Endothelial cell of umbilical vein (primary cell): ENCODE measurements at regions not wholly inside any gene's neighbourhood (a gene's known extent, or its start where the extent isn't known, plus 50 kb on each side); places are given as distances from the start of the nearest gene placed in this dataset.

Experiments used
- BruUV-seq: library from RNA; stranded (reverse); fragments of 400-500 nt; replicated peaks from 2 replicates; lab custom pipeline; 2021; lab: Mats Ljungman, UMichigan
- CTCF ChIA-PET: fragments of 300-600, 350-600 bp; sonication (Branson Sonifier 250); formaldehyde crosslinking; loops from one replicate; lab custom pipeline; 2021; ENCODE audit warnings: antibody characterized with exemption, inconsistent platforms; lab: Charles Lee
- POLR2A ChIA-PET: fragments of 300-600, 350-600 bp; sonication (Branson Sonifier 250); formaldehyde crosslinking; loops from one replicate; lab custom pipeline; 2021; ENCODE audit warnings: antibody characterized with exemption, inconsistent platforms; lab: Charles Lee
- DNase-seq: peaks from one replicate; pipeline ENCODE4 v3.0.0-alpha.2; 2011; ENCODE audit warnings: low read depth, low spot score
- FAIRE-seq: peaks from 2 replicates; lab custom pipeline; 2011; peaks lifted over from hg19 to GRCh38; lab: Jason Lieb, UNC
- H2AFZ ChIP-seq: 2 replicates; pipeline ENCODE4 v1.6.0; 2012; ENCODE audit warnings: low read depth, low read length, control low read depth, inconsistent platforms
- H3K27ac ChIP-seq: 2 replicates; pipeline ENCODE4 v1.5.1; 2011; ENCODE audit warnings: low read depth, mild to moderate bottlenecking, control low read depth, low read length, moderate library complexity; ENCODE audit not compliant: insufficient read depth
- H3K27me3 ChIP-seq, 2 experiments: 2 replicates each; pipeline versions ENCODE4 v1.6.0 to v1.6.1; 2011; ENCODE audit warnings: low read length in 2 of 2, mixed read lengths in 1 of 2; ENCODE audit not compliant: control insufficient read depth in 2 of 2, insufficient read depth in 2 of 2
- H3K36me3 ChIP-seq, 2 experiments: 2 replicates in 1 of 2; 3 replicates in 1 of 2; pipeline ENCODE4 v1.5.1; 2011; ENCODE audit warnings: low read length in 2 of 2, mild to moderate bottlenecking in 1 of 2, moderate library complexity in 1 of 2; ENCODE audit not compliant: control insufficient read depth in 2 of 2, insufficient read depth in 2 of 2; ENCODE audit errors: extremely low read depth in 1 of 2
- H3K4me1 ChIP-seq: 3 replicates; pipeline ENCODE4 v1.5.1; 2011; ENCODE audit warnings: mild to moderate bottlenecking, low read length; ENCODE audit not compliant: control insufficient read depth, insufficient read depth; ENCODE audit errors: extremely low read depth
- H3K4me2 ChIP-seq: 2 replicates; pipeline ENCODE4 v1.6.1; 2011; ENCODE audit warnings: low read length, control low read depth, mixed read lengths; ENCODE audit not compliant: insufficient read depth
- H3K4me3 ChIP-seq, 3 experiments: fragments of 200-600 bp in 1 of 3; sonication (generic), shearing (Covaris generic) in 1 of 3; replicated peaks in 1 of 3; 2 replicates each; pipeline ENCODE4 v1.5.1; 2011 to 2016; ENCODE audit warnings: control low read depth in 3 of 3, low read length in 3 of 3, mild to moderate bottlenecking in 2 of 3, inconsistent platforms in 1 of 3, low read depth in 1 of 3, moderate library complexity in 1 of 3; ENCODE audit not compliant: insufficient read depth in 1 of 3
- H3K79me2 ChIP-seq: 2 replicates; pipeline ENCODE4 v1.6.0; 2012; ENCODE audit warnings: low read length, inconsistent platforms; ENCODE audit not compliant: control insufficient read depth, insufficient read depth
- H3K9ac ChIP-seq: replicated peaks from 2 replicates; pipeline ENCODE3; 2011; ENCODE audit warnings: low read length, control low read depth; ENCODE audit not compliant: insufficient read depth; ENCODE audit errors: extremely low read depth
- H3K9me1 ChIP-seq: replicated peaks from 3 replicates; pipeline ENCODE4 v1.6.0; 2011; ENCODE audit warnings: mild to moderate bottlenecking, low read length; ENCODE audit not compliant: control insufficient read depth, insufficient read depth; ENCODE audit errors: extremely low read depth
- H3K9me3 ChIP-seq: replicated peaks from 2 replicates; pipeline ENCODE4 v1.5.1; 2012; ENCODE audit warnings: low read length, inconsistent platforms; ENCODE audit not compliant: control insufficient read depth, insufficient read depth
- H4K20me1 ChIP-seq: replicated peaks from 2 replicates; pipeline ENCODE3; 2011; ENCODE audit warnings: mild to moderate bottlenecking, low read length; ENCODE audit not compliant: control insufficient read depth, insufficient read depth; ENCODE audit errors: extremely low read depth
- EZH2 ChIP-seq: IDR thresholded peaks from 2 replicates; pipeline ENCODE4 v1.6.1; 2012; ENCODE audit warnings: borderline replicate concordance, low read depth, mild to moderate bottlenecking, moderate library complexity, low read length, inconsistent platforms; ENCODE audit not compliant: severe bottlenecking
- FOS ChIP-seq: IDR thresholded peaks from 2 replicates; pipeline ENCODE4 v1.6.1; 2011; ENCODE audit warnings: mild to moderate bottlenecking, low read length, moderate library complexity, borderline replicate concordance; ENCODE audit not compliant: insufficient read depth
- GATA2 ChIP-seq: IDR thresholded peaks from 2 replicates; pipeline ENCODE4 v1.7.0; 2011; ENCODE audit warnings: low read depth, mild to moderate bottlenecking, moderate library complexity, mixed read lengths, low read length; ENCODE audit not compliant: insufficient read length, insufficient read depth
- JUN ChIP-seq: IDR thresholded peaks from 2 replicates; pipeline ENCODE4 v1.6.1; 2011; ENCODE audit warnings: borderline replicate concordance, low read depth; ENCODE audit not compliant: insufficient read length, insufficient read depth
- MYC ChIP-seq: IDR thresholded peaks from one replicate; pipeline ENCODE4 v1.6.1; 2011; ENCODE audit warnings: mild to moderate bottlenecking, low read depth, low read length
- POLR2A ChIP-seq: IDR thresholded peaks from 2 replicates; pipeline ENCODE4 v1.6.1; 2012; ENCODE audit warnings: low read depth, mild to moderate bottlenecking, control low read depth, low read length
- POLR2AphosphoS5 ChIP-seq: IDR thresholded peaks from 2 replicates; pipeline ENCODE4 v1.6.1; 2012; ENCODE audit warnings: low read depth, mild to moderate bottlenecking, control low read depth, low read length, moderate library complexity; ENCODE audit not compliant: insufficient read depth
- dilution Hi-C: fragments of 300-500 bp; cut with MboI; formaldehyde crosslinking; loops from one replicate; pipeline ENCODE4 v1.15.0; 2019; ENCODE audit warnings: low sequenced_read_pairs; ENCODE audit not compliant: extremely low pct_ligation_motif_present
- intact Hi-C: fragments of 100-400 bp; cut with micrococcal nuclease; formaldehyde crosslinking; loops from one replicate; pipeline ENCODE4 v1.10.0; 2022
- TF ChIP-seq, protein P1 (sequence below): IDR thresholded peaks from 2 replicates; pipeline ENCODE4 v1.6.1; 2011; ENCODE audit not compliant: insufficient read depth, insufficient read length
- TF ChIP-seq, protein P2 (sequence below), 2 donors: IDR thresholded peaks; 1 replicate in 1 of 2; 2 replicates in 1 of 2; pipeline ENCODE4 v1.5.1; 2011; ENCODE audit warnings: low read length in 2 of 2, mild to moderate bottlenecking in 2 of 2, moderate library complexity in 2 of 2, control low read depth in 1 of 2, inconsistent platforms in 1 of 2, low read depth in 1 of 2; ENCODE audit not compliant: insufficient read depth in 1 of 2; ENCODE audit errors: extremely low read depth in 1 of 2

DNA sequence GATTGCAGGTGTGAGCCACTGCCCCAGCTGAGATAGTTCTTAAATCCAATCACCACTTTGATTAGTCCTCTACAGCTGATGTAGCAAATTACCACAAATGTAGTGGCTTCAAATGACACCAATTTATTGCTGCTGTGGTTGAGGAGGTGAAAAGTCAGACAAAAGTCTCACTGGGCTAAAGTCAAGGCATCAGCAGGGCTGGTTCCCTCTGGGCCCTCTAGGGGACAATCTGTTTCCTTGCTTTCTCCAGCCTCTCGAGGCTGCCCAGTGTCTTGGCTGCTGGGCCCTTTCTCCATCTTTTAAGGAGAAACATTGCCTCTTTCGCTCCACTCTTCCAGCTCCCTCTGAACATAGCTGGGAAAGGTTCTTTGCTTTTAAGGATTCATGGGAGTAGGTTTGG is 50.5 kb upstream of the SHANK2 start:
- TF ChIP-seq JUN: no peak
- H3K27ac ChIP-seq: no peak overlapping the region
- no peak overlapping the region for H3K4me2 ChIP-seq
- dilution Hi-C loops (no loop called here), intact Hi-C loops (no loop called here)
- no peaks in the 10 kb centered on the region for H3K36me3 ChIP-seq
- POLR2A ChIA-PET: no interaction called here
- FAIRE-seq (no peak), DNase-seq (no peak)
- CTCF ChIA-PET: no interaction called here
- no peak overlapping the region for H3K9ac ChIP-seq
- H4K20me1 ChIP-seq: no peaks in the 10 kb centered on the region
- H3K9me1 ChIP-seq: no peaks in the 10 kb centered on the region
- BruUV-seq: no TSS peak
- peaks cover 2% of the 10 kb centered on the region for H3K9me3 ChIP-seq
- H3K4me3 ChIP-seq: no peak overlapping the region
- H3K27me3 ChIP-seq: no peaks in the 10 kb centered on the region
- no peaks in the 10 kb centered on the region for H3K4me1 ChIP-seq
- H2AFZ ChIP-seq: no peak overlapping the region
- H3K79me2 ChIP-seq: no peaks in the 10 kb centered on the region

DNA sequence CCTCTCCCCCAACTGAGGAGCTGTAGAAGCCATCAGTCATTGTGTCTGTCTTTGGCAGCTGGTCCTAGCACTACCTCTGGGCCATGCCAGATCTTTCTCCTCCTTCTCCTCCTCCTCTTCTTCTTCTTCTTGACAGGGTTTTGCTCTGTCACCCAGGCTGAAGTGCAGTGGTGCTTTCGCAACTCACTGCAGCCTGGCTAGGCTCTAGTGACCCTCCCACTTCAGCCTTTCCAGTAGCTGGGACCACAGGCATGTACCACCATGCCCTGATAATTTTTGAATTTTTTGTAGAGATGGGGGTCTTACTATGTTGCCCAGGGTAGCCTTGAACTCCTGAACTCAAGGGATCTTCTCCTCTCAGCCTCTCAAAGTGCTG is 50.1 kb upstream of the SHANK2 start:
- POLR2A ChIA-PET: no interaction called here
- intact Hi-C loops (no loop called here), dilution Hi-C loops (no loop called here)
- no peak overlapping the region for H3K27ac ChIP-seq
- no peaks in the 10 kb centered on the region for H3K4me1 ChIP-seq
- BruUV-seq: no TSS peak
- CTCF ChIA-PET: no interaction called here
- H3K9me3 ChIP-seq: peaks cover 2% of the 10 kb centered on the region
- TF ChIP-seq EZH2 (no peak), MYC (no peak), GATA2 (no peak), POLR2AphosphoS5 (no peak), POLR2A (no peak), FOS (no peak), JUN (no peak)
- TF ChIP-seq, protein P1, sequence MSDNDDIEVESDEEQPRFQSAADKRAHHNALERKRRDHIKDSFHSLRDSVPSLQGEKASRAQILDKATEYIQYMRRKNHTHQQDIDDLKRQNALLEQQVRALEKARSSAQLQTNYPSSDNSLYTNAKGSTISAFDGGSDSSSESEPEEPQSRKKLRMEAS: no peak
- TF ChIP-seq, protein P2, sequence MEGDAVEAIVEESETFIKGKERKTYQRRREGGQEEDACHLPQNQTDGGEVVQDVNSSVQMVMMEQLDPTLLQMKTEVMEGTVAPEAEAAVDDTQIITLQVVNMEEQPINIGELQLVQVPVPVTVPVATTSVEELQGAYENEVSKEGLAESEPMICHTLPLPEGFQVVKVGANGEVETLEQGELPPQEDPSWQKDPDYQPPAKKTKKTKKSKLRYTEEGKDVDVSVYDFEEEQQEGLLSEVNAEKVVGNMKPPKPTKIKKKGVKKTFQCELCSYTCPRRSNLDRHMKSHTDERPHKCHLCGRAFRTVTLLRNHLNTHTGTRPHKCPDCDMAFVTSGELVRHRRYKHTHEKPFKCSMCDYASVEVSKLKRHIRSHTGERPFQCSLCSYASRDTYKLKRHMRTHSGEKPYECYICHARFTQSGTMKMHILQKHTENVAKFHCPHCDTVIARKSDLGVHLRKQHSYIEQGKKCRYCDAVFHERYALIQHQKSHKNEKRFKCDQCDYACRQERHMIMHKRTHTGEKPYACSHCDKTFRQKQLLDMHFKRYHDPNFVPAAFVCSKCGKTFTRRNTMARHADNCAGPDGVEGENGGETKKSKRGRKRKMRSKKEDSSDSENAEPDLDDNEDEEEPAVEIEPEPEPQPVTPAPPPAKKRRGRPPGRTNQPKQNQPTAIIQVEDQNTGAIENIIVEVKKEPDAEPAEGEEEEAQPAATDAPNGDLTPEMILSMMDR (IDR thresholded peaks at IDR 0.05; ENCODE audit: extremely low read depth in 1 of 2, insufficient read depth in 1 of 2, low read depth in 1 of 2, low read length in 2 of 2): no peak
- no peak overlapping the region for H3K9ac ChIP-seq
- no peak for FAIRE-seq
- H3K4me2 ChIP-seq: no peak overlapping the region
- H3K79me2 ChIP-seq: no peaks in the 10 kb centered on the region
- no peaks in the 10 kb centered on the region for H4K20me1 ChIP-seq
- H3K4me3 ChIP-seq: no peak overlapping the region
- no peak for DNase-seq
- H3K9me1 ChIP-seq: no peaks in the 10 kb centered on the region
- no peak overlapping the region for H2AFZ ChIP-seq
- H3K27me3 ChIP-seq: no peaks in the 10 kb centered on the region
- no peaks in the 10 kb centered on the region for H3K36me3 ChIP-seq
